Progenitor cell of endocrine pancreas (in vitro differentiated cells): ENCODE measurements at regions not wholly inside any gene's neighbourhood (a gene's known extent, or its start where the extent isn't known, plus 50 kb on each side); places are given as distances from the start of the nearest gene placed in this dataset.

ENCODE experiments used
- DNase-seq: peaks from one replicate; pipeline ENCODE4 v3.0.0; 2021; ENCODE audit warnings: low spot score; ENCODE audit not compliant: unreplicated experiment
- H3K27ac Mint-ChIP-seq: 2 replicates; pipeline ENCODE4 v1.8.0; 2021; ENCODE audit warnings: mild to moderate bottlenecking, moderate library complexity, mixed read lengths
- H3K27me3 Mint-ChIP-seq: 2 replicates; pipeline ENCODE4 v1.8.0; 2021; ENCODE audit warnings: mixed read lengths
- H3K36me3 Mint-ChIP-seq: 2 replicates; pipeline ENCODE4 v1.8.0; 2022; ENCODE audit warnings: mixed read lengths; ENCODE audit not compliant: insufficient read depth
- H3K4me1 Mint-ChIP-seq: 2 replicates; pipeline ENCODE4 v1.8.0; 2021; ENCODE audit warnings: low read depth, mixed read lengths
- H3K4me3 Mint-ChIP-seq: 2 replicates; pipeline ENCODE4 v1.8.0; 2021; ENCODE audit warnings: low read depth, mild to moderate bottlenecking, moderate library complexity, mixed read lengths
- H3K9me3 Mint-ChIP-seq: 2 replicates; pipeline ENCODE4 v1.8.0; 2021; ENCODE audit warnings: low read depth, mixed read lengths
- CTCF ChIP-seq: fragments of 200-600 bp; sonication (generic); IDR thresholded peaks from one replicate; pipeline ENCODE4 v1.5.0; 2021; ENCODE audit warnings: antibody characterized with exemption, mild to moderate bottlenecking; ENCODE audit not compliant: unreplicated experiment

- H3K4me3 Mint-ChIP-seq = no peak overlapping the region
- no peaks in the 10 kb centered on the region for H3K4me1 Mint-ChIP-seq
- H3K27me3 Mint-ChIP-seq = no peaks in the 10 kb centered on the region
- no peak overlapping the region for H3K27ac Mint-ChIP-seq
- no peak for DNase-seq
- H3K36me3 Mint-ChIP-seq = no peaks in the 10 kb centered on the region
- no peak for TF ChIP-seq CTCF
- H3K9me3 Mint-ChIP-seq = peaks cover 4% of the 10 kb centered on the region
Measured at GRCh38 chr13:97692628-97693027, 258.7 kb downstream of the RAP2A start.

GRCh38 chr13:97695684-97696083 is 257.8 kb upstream of the IPO5 start:
- no peaks in the 10 kb centered on the region for H3K9me3 Mint-ChIP-seq
- no peak for DNase-seq
- TF ChIP-seq CTCF = no peak
- no peaks in the 10 kb centered on the region for H3K27me3 Mint-ChIP-seq
- no peak overlapping the region for H3K27ac Mint-ChIP-seq
- no peaks in the 10 kb centered on the region for H3K36me3 Mint-ChIP-seq
- no peaks in the 10 kb centered on the region for H3K4me1 Mint-ChIP-seq
- H3K4me3 Mint-ChIP-seq = no peak overlapping the region

GRCh38 chr13:97696921-97697320 is 256.6 kb upstream of the IPO5 start:
- no peak for TF ChIP-seq CTCF
- Mint-ChIP-seq H3K4me3 (no peak overlapping the region), H3K4me1 (no peaks in the 10 kb centered on the region), H3K27ac (no peak overlapping the region), H3K36me3 (no peaks in the 10 kb centered on the region), H3K27me3 (no peaks in the 10 kb centered on the region), H3K9me3 (no peaks in the 10 kb centered on the region)
- no peak for DNase-seq

- no peaks in the 10 kb centered on the region for H3K27me3 Mint-ChIP-seq
Measured at GRCh38 chr13:97700306-97700848, 253.1 kb upstream of the IPO5 start.

GRCh38 chr13:97702614-97703013 is 250.9 kb upstream of the IPO5 start:
- TF ChIP-seq CTCF = no peak
- Mint-ChIP-seq H3K4me3 (no peak overlapping the region), H3K36me3 (no peaks in the 10 kb centered on the region), H3K4me1 (no peaks in the 10 kb centered on the region), H3K27me3 (peaks cover 2% of the 10 kb centered on the region), H3K9me3 (peaks cover 3% of the 10 kb centered on the region), H3K27ac (no peak overlapping the region)
- no peak for DNase-seq

More at GRCh38 chr13:97700306-97700848, 253.1 kb upstream of the IPO5 start:
- Mint-ChIP-seq H3K4me3 (no peak overlapping the region), H3K27ac (no peak overlapping the region), H3K4me1 (no peaks in the 10 kb centered on the region), H3K36me3 (no peaks in the 10 kb centered on the region), H3K9me3 (no peaks in the 10 kb centered on the region)
- TF ChIP-seq CTCF = no peak
- no peak for DNase-seq
